SK-N-SH (cell line): ENCODE measurements at regions not wholly inside any gene's neighbourhood (a gene's known extent, or its start where the extent isn't known, plus 50 kb on each side); places are given as distances from the start of the nearest gene placed in this dataset.

Experiments used
- CTCF ChIA-PET: fragments of 300-600, 350-600 bp; formaldehyde crosslinking; extraction: SDS; loops from one replicate; lab custom pipeline; 2021; lab: Yijun Ruan, JAX
- POLR2A ChIA-PET: fragments of 350-600 bp; sonication (Branson Sonifier 250); formaldehyde crosslinking; extraction: SDS; loops from one replicate; lab custom pipeline; 2020; ENCODE audit warnings: antibody characterized with exemption, inconsistent platforms; lab: Yijun Ruan, JAX
- DNase-seq: peaks from one replicate; pipeline ENCODE4 v3.0.0; 2012
- H2AFZ ChIP-seq: fragments of 200-600 bp; sonication (generic); 2 replicates; pipeline ENCODE4 v1.8.1; 2016; ENCODE audit warnings: antibody characterized with exemption, mild to moderate bottlenecking, low read depth
- H3F3A ChIP-seq: fragments of 200-600 bp; sonication (generic); replicated peaks from 2 replicates; pipeline ENCODE3; 2016; ENCODE audit warnings: antibody characterized with exemption, mild to moderate bottlenecking; ENCODE audit not compliant: insufficient read depth
- H3K27ac ChIP-seq, 2 experiments: fragments of 200-500 bp in 1 of 2; fragments of 200-600 bp in 1 of 2; sonication (Bioruptor generic) in 1 of 2; sonication (generic), shearing (Covaris generic) in 1 of 2; 2 replicates each; pipeline versions ENCODE4 v1.5.1 to v1.6.1; 2014 to 2016; ENCODE audit warnings: low read depth in 2 of 2, inconsistent platforms in 1 of 2, low read length in 1 of 2, mild to moderate bottlenecking in 1 of 2, mixed read lengths in 1 of 2
- H3K27me3 ChIP-seq: fragments of 200-600 bp; sonication (generic), shearing (Covaris generic); 2 replicates; pipeline ENCODE4 v1.6.1; 2016; ENCODE audit warnings: mixed run types; ENCODE audit not compliant: insufficient read depth
- H3K36me3 ChIP-seq, 2 experiments: fragments of 200-500 bp in 1 of 2; fragments of 200-600 bp in 1 of 2; sonication (Bioruptor generic) in 1 of 2; sonication (generic) in 1 of 2; replicated peaks in 1 of 2; 2 replicates each; pipeline versions ENCODE3 to v1.5.1; 2014 to 2016; ENCODE audit warnings: low read length in 1 of 2, mild to moderate bottlenecking in 1 of 2; ENCODE audit not compliant: insufficient read depth in 2 of 2, control insufficient read depth in 1 of 2
- H3K4me1 ChIP-seq, 2 experiments: fragments of 200-500 bp in 1 of 2; fragments of 200-600 bp in 1 of 2; sonication (Bioruptor generic) in 1 of 2; sonication (generic), shearing (Covaris generic) in 1 of 2; 2 replicates each; pipeline versions ENCODE4 v1.5.1 to v1.6.1; 2014 to 2016; ENCODE audit warnings: low read depth in 1 of 2, low read length in 1 of 2, mixed run types in 1 of 2; ENCODE audit not compliant: insufficient read depth in 2 of 2, control insufficient read depth in 1 of 2
- H3K4me2 ChIP-seq: fragments of 200-600 bp; sonication (generic), shearing (Covaris generic); 2 replicates; pipeline ENCODE4 v1.6.1; 2017; ENCODE audit warnings: mixed run types
- H3K4me3 ChIP-seq, 2 experiments: fragments of 200-500 bp in 1 of 2; fragments of 200-600 bp in 1 of 2; sonication (Bioruptor generic) in 1 of 2; sonication (generic), shearing (Covaris generic) in 1 of 2; 2 replicates each; pipeline versions ENCODE4 v1.5.1 to v1.8.1; 2014 to 2016; ENCODE audit warnings: low read depth in 2 of 2, inconsistent platforms in 1 of 2, low read length in 1 of 2, mild to moderate bottlenecking in 1 of 2, mixed read lengths in 1 of 2, moderate library complexity in 1 of 2
- H3K79me2 ChIP-seq: fragments of 200-600 bp; sonication (generic); 2 replicates; pipeline ENCODE4 v1.8.1; 2017; ENCODE audit warnings: mild to moderate bottlenecking; ENCODE audit not compliant: insufficient read depth
- H3K9ac ChIP-seq: fragments of 200-600 bp; sonication (generic); 2 replicates; pipeline ENCODE4 v1.6.1; 2017; ENCODE audit warnings: mixed run types
- H3K9me2 ChIP-seq: fragments of 200-600 bp; sonication (generic); 2 replicates; pipeline ENCODE4 v1.6.1; 2017; ENCODE audit warnings: mixed run types
- H3K9me3 ChIP-seq: fragments of 200-600 bp; sonication (generic); 2 replicates; pipeline ENCODE4 v1.6.1; 2017; ENCODE audit warnings: mixed run types, mild to moderate bottlenecking, moderate library complexity
- H4K20me1 ChIP-seq: fragments of 200-600 bp; sonication (generic); 2 replicates; pipeline ENCODE4 v1.6.1; 2017; ENCODE audit warnings: mild to moderate bottlenecking, mixed run types; ENCODE audit not compliant: insufficient read depth
- EZH2phosphoT487 ChIP-seq: fragments of 200-600 bp; sonication (generic); IDR thresholded peaks from 2 replicates; pipeline ENCODE4 v1.6.1; 2017; ENCODE audit warnings: low read depth, mixed run types, mild to moderate bottlenecking, antibody characterized with exemption, moderate library complexity, borderline replicate concordance
- FOSL2 ChIP-seq: IDR thresholded peaks from 2 replicates; pipeline ENCODE4 v1.4.0; 2012; ENCODE audit warnings: low read depth, mild to moderate bottlenecking, moderate library complexity, borderline replicate concordance
- GABPA ChIP-seq: IDR thresholded peaks from 2 replicates; pipeline ENCODE4 v1.4.0; 2012; ENCODE audit warnings: low read depth, mild to moderate bottlenecking
- JUND ChIP-seq: IDR thresholded peaks from 2 replicates; pipeline ENCODE4 v1.4.0; 2012
- MXI1 ChIP-seq: IDR thresholded peaks from 2 replicates; pipeline ENCODE4 v1.6.1; 2012; ENCODE audit warnings: mild to moderate bottlenecking, low read depth, low read length, improper control_type of control experiment
- NFIC ChIP-seq: IDR thresholded peaks from 2 replicates; pipeline ENCODE4 v1.4.0; 2012; ENCODE audit warnings: borderline replicate concordance
- NRF1 ChIP-seq: IDR thresholded peaks from 2 replicates; pipeline ENCODE4 v1.6.1; 2012; ENCODE audit warnings: low read depth, mild to moderate bottlenecking, low read length
- RCOR1 ChIP-seq: fragments of 150-350 bp; IDR thresholded peaks from 2 replicates; pipeline ENCODE4 v1.6.1; 2017; ENCODE audit warnings: antibody characterized with exemption, low read length
- RFX5 ChIP-seq: IDR thresholded peaks from 2 replicates; pipeline ENCODE4 v1.6.1; 2012; ENCODE audit warnings: mild to moderate bottlenecking, improper control_type of control experiment, low read length
- RXRA ChIP-seq: IDR thresholded peaks from 2 replicates; pipeline ENCODE4 v1.4.0; 2012; ENCODE audit warnings: low read depth, mild to moderate bottlenecking, borderline replicate concordance
- TCF12 ChIP-seq: IDR thresholded peaks from 2 replicates; pipeline ENCODE4 v1.4.0; 2012
- TEAD4 ChIP-seq: IDR thresholded peaks from 2 replicates; pipeline ENCODE4 v1.4.0; 2012; ENCODE audit warnings: mild to moderate bottlenecking, borderline replicate concordance; ENCODE audit not compliant: insufficient read depth
- USF2 ChIP-seq: fragments of 150-350 bp; IDR thresholded peaks from 2 replicates; pipeline ENCODE4 v1.6.1; 2017; ENCODE audit warnings: antibody characterized with exemption, low read length, low read depth, borderline replicate concordance
- YY1 ChIP-seq: IDR thresholded peaks from 2 replicates; pipeline ENCODE4 v1.4.0; 2012; ENCODE audit warnings: low read depth, mild to moderate bottlenecking
- ZBTB33 ChIP-seq: IDR thresholded peaks from 2 replicates; pipeline ENCODE4 v1.4.0; 2012; ENCODE audit warnings: low read depth, borderline replicate concordance
- WGBS: methylation state at CpG from one replicate; pipeline ENCODE4 v1.1.6; 2017; ENCODE audit warnings: low lambda C conversion rate; 5-methylcytosine and 5-hydroxymethylcytosine counted together
- TF ChIP-seq, protein P1 (sequence below): IDR thresholded peaks from 2 replicates; pipeline ENCODE4 v1.4.0; 2012; ENCODE audit warnings: low read depth
- TF ChIP-seq, protein P2 (sequence below): IDR thresholded peaks from 2 replicates; pipeline ENCODE4 v1.4.0; 2012; ENCODE audit warnings: low read depth, borderline replicate concordance
- TF ChIP-seq, protein P3 (sequence below): fragments of 200-600 bp; sonication (generic); IDR thresholded peaks from 2 replicates; pipeline ENCODE4 v1.6.1; 2017; ENCODE audit warnings: antibody characterized with exemption, mild to moderate bottlenecking, moderate library complexity

DNA sequence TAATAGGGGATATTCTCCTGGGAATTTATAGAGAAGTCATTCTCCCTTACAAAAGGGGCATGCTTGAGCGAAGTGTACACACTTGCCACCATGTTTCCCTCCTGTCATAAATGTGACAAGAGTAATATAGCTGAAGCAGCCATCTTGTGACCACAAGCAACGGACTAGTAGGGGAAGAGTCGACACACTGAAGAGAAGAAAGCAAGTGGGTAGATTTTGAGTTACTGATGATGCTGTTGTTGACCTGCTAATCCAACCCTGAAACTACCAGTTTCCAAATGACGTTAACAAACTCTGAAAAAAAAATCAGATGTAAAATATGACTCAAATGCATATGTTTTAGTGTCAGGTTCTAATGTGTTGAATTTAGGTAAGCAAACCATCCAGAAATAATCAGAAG is 350.4 kb downstream of the CDH10 start:
- CTCF ChIA-PET = no interaction called here
- Histone ChIP-seq H3K36me3 (no peaks in the 10 kb centered on the region), H3F3A (no peaks in the 10 kb centered on the region), H3K9me3 (no peaks in the 10 kb centered on the region), H3K79me2 (no peaks in the 10 kb centered on the region), H3K27ac (no peak overlapping the region), H2AFZ (no peak overlapping the region), H3K27me3 (0 out of 2 replicates have a peak, but pooled peaks cover 4% of the 10 kb centered on the region), H4K20me1 (no peaks in the 10 kb centered on the region), H3K4me1 (no peaks in the 10 kb centered on the region), H3K4me2 (no peak overlapping the region), H3K9me2 (no peaks in the 10 kb centered on the region), H3K4me3 (no peak overlapping the region), H3K9ac (no peak overlapping the region)
- no peak for DNase-seq
- TF ChIP-seq RFX5 = no peak
- no peak for TF ChIP-seq TCF12
- TF ChIP-seq EZH2phosphoT487 = no peak
- no peak for TF ChIP-seq GABPA
- no peak for TF ChIP-seq ZBTB33
- TF ChIP-seq NFIC = no peak
- TF ChIP-seq RXRA = no peak
- no peak for TF ChIP-seq JUND
- no peak for TF ChIP-seq USF2
- TF ChIP-seq RCOR1 = no peak
- no peak for TF ChIP-seq TEAD4
- TF ChIP-seq, protein P1, sequence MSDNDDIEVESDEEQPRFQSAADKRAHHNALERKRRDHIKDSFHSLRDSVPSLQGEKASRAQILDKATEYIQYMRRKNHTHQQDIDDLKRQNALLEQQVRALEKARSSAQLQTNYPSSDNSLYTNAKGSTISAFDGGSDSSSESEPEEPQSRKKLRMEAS = no peak
- TF ChIP-seq NRF1 = no peak
- no peak for TF ChIP-seq YY1
- TF ChIP-seq, protein P2, sequence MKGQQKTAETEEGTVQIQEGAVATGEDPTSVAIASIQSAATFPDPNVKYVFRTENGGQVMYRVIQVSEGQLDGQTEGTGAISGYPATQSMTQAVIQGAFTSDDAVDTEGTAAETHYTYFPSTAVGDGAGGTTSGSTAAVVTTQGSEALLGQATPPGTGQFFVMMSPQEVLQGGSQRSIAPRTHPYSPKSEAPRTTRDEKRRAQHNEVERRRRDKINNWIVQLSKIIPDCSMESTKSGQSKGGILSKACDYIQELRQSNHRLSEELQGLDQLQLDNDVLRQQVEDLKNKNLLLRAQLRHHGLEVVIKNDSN = no peak
- TF ChIP-seq MXI1 = no peak
- TF ChIP-seq FOSL2 = no peak
- TF ChIP-seq, protein P3, sequence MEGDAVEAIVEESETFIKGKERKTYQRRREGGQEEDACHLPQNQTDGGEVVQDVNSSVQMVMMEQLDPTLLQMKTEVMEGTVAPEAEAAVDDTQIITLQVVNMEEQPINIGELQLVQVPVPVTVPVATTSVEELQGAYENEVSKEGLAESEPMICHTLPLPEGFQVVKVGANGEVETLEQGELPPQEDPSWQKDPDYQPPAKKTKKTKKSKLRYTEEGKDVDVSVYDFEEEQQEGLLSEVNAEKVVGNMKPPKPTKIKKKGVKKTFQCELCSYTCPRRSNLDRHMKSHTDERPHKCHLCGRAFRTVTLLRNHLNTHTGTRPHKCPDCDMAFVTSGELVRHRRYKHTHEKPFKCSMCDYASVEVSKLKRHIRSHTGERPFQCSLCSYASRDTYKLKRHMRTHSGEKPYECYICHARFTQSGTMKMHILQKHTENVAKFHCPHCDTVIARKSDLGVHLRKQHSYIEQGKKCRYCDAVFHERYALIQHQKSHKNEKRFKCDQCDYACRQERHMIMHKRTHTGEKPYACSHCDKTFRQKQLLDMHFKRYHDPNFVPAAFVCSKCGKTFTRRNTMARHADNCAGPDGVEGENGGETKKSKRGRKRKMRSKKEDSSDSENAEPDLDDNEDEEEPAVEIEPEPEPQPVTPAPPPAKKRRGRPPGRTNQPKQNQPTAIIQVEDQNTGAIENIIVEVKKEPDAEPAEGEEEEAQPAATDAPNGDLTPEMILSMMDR = no peak
- POLR2A ChIA-PET = no interaction called here
- WGBS = 10% methylated on average over 4 of the region's 4 CpGs
